NB4 (cell line): ENCODE measurements at regions not wholly inside any gene's neighbourhood (a gene's known extent, or its start where the extent isn't known, plus 50 kb on each side); places are given as distances from the start of the nearest gene placed in this dataset.

Experiments used
- POLR2A ChIP-seq: IDR thresholded peaks from 2 replicates; pipeline ENCODE4 v1.6.1; 2011; ENCODE audit warnings: mild to moderate bottlenecking; ENCODE audit not compliant: insufficient read length; ENCODE audit errors: extremely low read depth
- TF ChIP-seq, protein P1 (sequence below): IDR thresholded peaks from one replicate; pipeline ENCODE4 v1.5.1; 2012; ENCODE audit warnings: low read depth, low read length

DNA sequence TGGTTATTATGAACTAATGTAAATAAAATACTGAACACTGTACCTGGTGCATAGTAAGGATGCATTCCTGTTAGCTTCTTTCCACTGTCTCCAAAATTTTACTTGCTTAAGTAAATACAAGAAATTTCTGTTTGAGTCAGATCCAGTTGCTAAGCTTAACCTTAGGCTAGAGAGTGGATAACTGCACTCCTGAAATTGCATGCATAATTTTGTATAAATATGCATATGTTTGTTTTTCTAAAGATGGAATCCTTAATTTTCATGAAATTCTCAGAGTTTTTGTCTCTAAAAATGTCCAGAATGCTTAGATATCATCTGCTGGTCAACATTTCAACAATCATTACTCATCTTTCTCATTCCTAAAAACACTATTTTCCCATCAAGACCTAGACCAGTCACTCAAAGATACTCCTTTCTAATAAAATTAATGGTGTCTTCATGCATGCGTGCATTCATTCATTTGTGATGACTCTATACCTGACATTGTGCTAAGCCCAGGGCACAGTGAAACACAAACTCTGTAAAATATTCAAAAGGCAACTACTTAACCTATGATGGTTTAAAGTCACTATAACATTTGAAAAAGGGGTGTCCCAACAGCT, 284.8 kb downstream of the SEC61B start:
- TF ChIP-seq, protein P1, sequence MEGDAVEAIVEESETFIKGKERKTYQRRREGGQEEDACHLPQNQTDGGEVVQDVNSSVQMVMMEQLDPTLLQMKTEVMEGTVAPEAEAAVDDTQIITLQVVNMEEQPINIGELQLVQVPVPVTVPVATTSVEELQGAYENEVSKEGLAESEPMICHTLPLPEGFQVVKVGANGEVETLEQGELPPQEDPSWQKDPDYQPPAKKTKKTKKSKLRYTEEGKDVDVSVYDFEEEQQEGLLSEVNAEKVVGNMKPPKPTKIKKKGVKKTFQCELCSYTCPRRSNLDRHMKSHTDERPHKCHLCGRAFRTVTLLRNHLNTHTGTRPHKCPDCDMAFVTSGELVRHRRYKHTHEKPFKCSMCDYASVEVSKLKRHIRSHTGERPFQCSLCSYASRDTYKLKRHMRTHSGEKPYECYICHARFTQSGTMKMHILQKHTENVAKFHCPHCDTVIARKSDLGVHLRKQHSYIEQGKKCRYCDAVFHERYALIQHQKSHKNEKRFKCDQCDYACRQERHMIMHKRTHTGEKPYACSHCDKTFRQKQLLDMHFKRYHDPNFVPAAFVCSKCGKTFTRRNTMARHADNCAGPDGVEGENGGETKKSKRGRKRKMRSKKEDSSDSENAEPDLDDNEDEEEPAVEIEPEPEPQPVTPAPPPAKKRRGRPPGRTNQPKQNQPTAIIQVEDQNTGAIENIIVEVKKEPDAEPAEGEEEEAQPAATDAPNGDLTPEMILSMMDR: no peak
- TF ChIP-seq POLR2A: no peak
